ENCODE measurements at regions not wholly inside any gene's neighbourhood (a gene's known extent, or its start where the extent isn't known, plus 50 kb on each side); places are given as distances from the start of the nearest gene placed in this dataset.

DNA sequence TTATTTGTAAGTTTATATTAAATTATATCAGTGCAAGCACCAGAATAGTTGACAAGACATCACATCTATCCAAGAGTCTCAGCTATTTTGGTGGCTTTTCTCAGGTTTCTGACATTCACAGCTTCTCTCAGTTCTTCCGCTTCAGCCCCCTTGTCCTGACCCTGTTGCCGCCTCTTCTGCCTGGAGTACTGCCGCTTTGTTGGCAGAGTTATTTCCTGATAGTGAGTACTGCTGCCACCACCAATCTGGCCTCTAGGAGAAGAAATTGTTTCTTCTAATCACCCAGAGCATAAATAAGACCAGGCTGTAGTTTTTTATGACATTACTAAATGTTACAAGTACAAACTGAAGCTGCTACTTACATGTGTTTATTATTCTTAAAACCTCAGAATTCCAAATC, 470.1 kb downstream of the NSUN3 start:
- TF ChIP-seq CTBP1 (IDR thresholded peaks at IDR 0.05; ENCODE audit: borderline replicate concordance) = no peak
- no peak for TF ChIP-seq L3MBTL2 (conservative IDR thresholded peaks at IDR 0.05)
